HEK293 (cell line): ENCODE measurements at regions not wholly inside any gene's neighbourhood (a gene's known extent, or its start where the extent isn't known, plus 50 kb on each side); places are given as distances from the start of the nearest gene placed in this dataset.

Source experiments
- CTCF ChIP-seq: fragments of 450-650 bp; formaldehyde crosslinking; IDR thresholded peaks from 2 replicates; pipeline ENCODE4 v1.5.1; 2016; ENCODE audit warnings: missing biosample characterization, missing genetic modification characterization
- ZNF175 ChIP-seq: fragments of 450-650 bp; formaldehyde crosslinking; IDR thresholded peaks from 2 replicates; pipeline ENCODE4 v1.5.1; 2016; ENCODE audit warnings: missing biosample characterization, missing genetic modification characterization
- ZNF274 ChIP-seq, 2 experiments: fragments of 200-500 bp in 1 of 2; fragments of 450-650 bp in 1 of 2; sonication (Bioruptor generic) in 1 of 2; formaldehyde crosslinking in 1 of 2; IDR thresholded peaks; 2 replicates each; pipeline versions ENCODE4 v1.5.1 to v1.6.1; 2014 to 2016; ENCODE audit warnings: borderline replicate concordance in 1 of 2, inconsistent platforms in 1 of 2, low read length in 1 of 2, missing biosample characterization in 1 of 2, missing genetic modification characterization in 1 of 2
- ZNF416 ChIP-seq: fragments of 450-650 bp; formaldehyde crosslinking; IDR thresholded peaks from 2 replicates; pipeline ENCODE4 v1.5.1; 2016; ENCODE audit warnings: missing biosample characterization, missing genetic modification characterization
- ZNF423 ChIP-seq: fragments of 450-650 bp; formaldehyde crosslinking; IDR thresholded peaks from 2 replicates; pipeline ENCODE4 v1.5.1; 2016; ENCODE audit warnings: missing biosample characterization, missing genetic modification characterization
- ZNF510 ChIP-seq: fragments of 450-650 bp; formaldehyde crosslinking; IDR thresholded peaks from 2 replicates; pipeline ENCODE4 v1.5.1; 2018; ENCODE audit warnings: mild to moderate bottlenecking, missing genetic modification characterization, missing biosample characterization; ENCODE audit not compliant: insufficient replicate concordance
- ZNF561 ChIP-seq: fragments of 450-650 bp; IDR thresholded peaks from 2 replicates; pipeline ENCODE4 v1.5.1; 2018; ENCODE audit warnings: missing biosample characterization, missing genetic modification characterization, borderline replicate concordance
- ZNF580 ChIP-seq: fragments of 450-650 bp; formaldehyde crosslinking; IDR thresholded peaks from 2 replicates; pipeline ENCODE4 v1.5.1; 2016; ENCODE audit warnings: missing biosample characterization, missing genetic modification characterization
- ZNF704 ChIP-seq: fragments of 450-650 bp; formaldehyde crosslinking; IDR thresholded peaks from 2 replicates; pipeline ENCODE4 v1.5.1; 2016; ENCODE audit warnings: missing biosample characterization, missing genetic modification characterization

GRCh38 chr20:50323777-50324775 is 133.4 kb downstream of the CEBPB start:
- TF ChIP-seq ZNF274 (IDR thresholded peaks at IDR 0.05; ENCODE audit: low read length) (no peak), ZNF274 (tag by site-specific recombination; IDR thresholded peaks at IDR 0.05; ENCODE audit: borderline replicate concordance) (no peak), ZNF416 (tag by site-specific recombination) (no peak), ZNF423 (tag by site-specific recombination) (no peak), CTCF (no peak), ZNF510 (no peak), ZNF704 (tag by site-specific recombination) (no peak), ZNF580 (tag by site-specific recombination) (no peak), ZNF561 (tag by site-specific recombination) (no peak), ZNF175 (tag by site-specific recombination) (no peak)
